Hypothalamus (tissue), 51 donors: ENCODE measurements at regions not wholly inside any gene's neighbourhood (a gene's known extent, or its start where the extent isn't known, plus 50 kb on each side); places are given as distances from the start of the nearest gene placed in this dataset.

Source experiments
- DNase-seq, 51 donors: peaks; one replicate each; lab custom pipeline; 2025; lab: John Stamatoyannopoulos, UW

GRCh38 chr2:120660056-120660694 lies 75.5 kb upstream of the GLI2 start:
- DNase-seq: no peak

- peak in 8 of 51 donors; percentile 10 to 41 (median 24) for DNase-seq
These were observed 74.8 kb upstream of the GLI2 start for GRCh38 chr2:120660771-120661459.

GRCh38 chr2:120661551-120661950 lies 74.1 kb upstream of the GLI2 start:
- DNase-seq: peak in 36 of 51 donors; percentile 8 to 76 (median 44)

- DNase-seq: no peak
These were observed 73.6 kb upstream of the GLI2 start for GRCh38 chr2:120662046-120662445.

GRCh38 chr2:120662746-120663145 lies 72.9 kb upstream of the GLI2 start:
- DNase-seq: no peak

- DNase-seq: no peak
These were observed 69.2 kb upstream of the GLI2 start for GRCh38 chr2:120666433-120666832.

GRCh38 chr2:120667981-120668380 lies 67.7 kb upstream of the GLI2 start:
- no peak for DNase-seq

GRCh38 chr2:120669121-120669952 lies 66.3 kb upstream of the GLI2 start:
- no peak for DNase-seq

- DNase-seq: no peak
These were observed 65.7 kb upstream of the GLI2 start for GRCh38 chr2:120669971-120670370.

GRCh38 chr2:120670371-120670770 lies 65.3 kb upstream of the GLI2 start:
- no peak for DNase-seq

- no peak for DNase-seq
These were observed 64.7 kb upstream of the GLI2 start for GRCh38 chr2:120670771-120671480.

- DNase-seq: no peak
These were observed 63.0 kb upstream of the GLI2 start for GRCh38 chr2:120672526-120673204.

- no peak for DNase-seq
These were observed 62.5 kb upstream of the GLI2 start for GRCh38 chr2:120673205-120673550.

- no peak for DNase-seq
These were observed 62.1 kb upstream of the GLI2 start for GRCh38 chr2:120673571-120674061.

- no peak for DNase-seq
These were observed 61.2 kb upstream of the GLI2 start for GRCh38 chr2:120674246-120675170.

GRCh38 chr2:120675460-120676130 lies 60.1 kb upstream of the GLI2 start:
- peak in 17 of 51 donors; percentile 7 to 56 (median 31) for DNase-seq

GRCh38 chr2:120677221-120677620 lies 58.4 kb upstream of the GLI2 start:
- DNase-seq: no peak

GRCh38 chr2:120677696-120678247 lies 57.9 kb upstream of the GLI2 start:
- DNase-seq: no peak
